NCI-H82 treated with DMSO at 0.1 percent for 48 hours (cell line): ENCODE measurements at regions not wholly inside any gene's neighbourhood (a gene's known extent, or its start where the extent isn't known, plus 50 kb on each side); places are given as distances from the start of the nearest gene placed in this dataset.

Experiments
- DNase-seq: peaks from one replicate; lab custom pipeline; 2025; ENCODE audit not compliant: unreplicated experiment; lab: John Stamatoyannopoulos, UW

DNA sequence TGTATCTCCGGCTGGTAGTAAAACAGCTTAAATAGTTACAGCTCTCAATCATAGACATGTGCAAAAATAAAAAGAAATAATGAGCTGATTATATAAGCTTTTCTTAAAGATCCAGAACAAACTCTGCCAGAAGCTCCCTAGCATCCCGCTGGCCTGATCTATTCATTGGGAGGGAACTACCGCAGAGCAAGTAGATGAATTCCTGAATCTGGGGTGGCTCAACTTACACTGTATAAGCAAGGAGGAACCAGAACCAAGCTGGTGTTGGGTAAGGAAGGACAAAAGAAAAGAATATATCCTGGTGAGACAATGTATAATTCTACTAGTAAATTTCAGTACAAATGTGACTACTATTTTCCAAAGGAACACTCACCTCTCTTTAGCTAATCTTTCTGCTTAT, 1122.2 kb downstream of the OLFM4 start:
- no peak for DNase-seq

DNA sequence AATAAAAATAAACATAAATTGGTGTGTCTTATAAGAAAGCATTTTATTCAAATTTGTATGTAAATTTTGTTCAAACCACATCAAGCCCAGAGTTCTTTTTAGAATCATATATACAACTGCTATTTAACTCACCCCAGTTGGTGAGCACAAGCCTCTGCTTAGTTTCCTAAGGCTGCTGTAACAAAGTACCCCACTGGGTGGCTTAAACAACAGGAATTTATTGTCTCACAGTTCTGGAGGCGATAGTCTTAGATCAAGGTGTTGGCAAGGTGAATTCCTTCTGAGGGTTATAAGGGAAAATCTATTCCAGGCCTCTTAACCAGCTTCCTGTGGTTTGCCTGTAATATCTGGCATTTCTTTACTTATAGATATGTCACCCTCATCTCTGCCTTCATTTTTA, 1133.5 kb downstream of the OLFM4 start:
- no peak for DNase-seq

DNA sequence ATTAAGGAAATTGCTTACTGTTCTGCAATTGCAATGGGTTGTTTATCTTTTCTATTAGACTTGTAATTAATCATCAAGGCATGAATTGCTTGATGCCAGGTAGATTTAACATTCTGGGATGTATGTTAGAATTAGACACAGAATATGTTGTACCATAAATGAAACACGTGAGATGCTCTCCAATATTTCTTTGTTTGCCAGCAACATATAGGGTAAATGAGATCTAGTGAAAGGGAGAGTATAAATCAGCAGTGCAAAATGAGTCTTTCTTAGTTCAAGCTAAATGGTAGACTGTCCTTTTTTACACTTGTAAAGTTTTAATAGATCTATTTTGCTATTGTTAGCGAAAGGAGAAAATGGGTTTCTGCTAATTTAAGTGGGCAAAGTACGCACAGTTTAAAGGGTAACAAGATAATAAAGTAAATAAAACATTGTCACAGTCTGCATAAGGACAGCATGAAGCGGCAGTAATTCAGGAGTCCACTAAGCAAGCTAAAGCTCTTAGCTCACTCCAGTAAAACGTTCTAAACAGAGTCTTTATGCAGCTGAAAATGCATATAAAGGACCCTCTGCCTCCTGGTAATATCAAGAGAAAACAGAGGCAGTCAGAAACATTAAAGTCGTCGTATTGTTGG, 1137.1 kb downstream of the OLFM4 start:
- no peak for DNase-seq

DNA sequence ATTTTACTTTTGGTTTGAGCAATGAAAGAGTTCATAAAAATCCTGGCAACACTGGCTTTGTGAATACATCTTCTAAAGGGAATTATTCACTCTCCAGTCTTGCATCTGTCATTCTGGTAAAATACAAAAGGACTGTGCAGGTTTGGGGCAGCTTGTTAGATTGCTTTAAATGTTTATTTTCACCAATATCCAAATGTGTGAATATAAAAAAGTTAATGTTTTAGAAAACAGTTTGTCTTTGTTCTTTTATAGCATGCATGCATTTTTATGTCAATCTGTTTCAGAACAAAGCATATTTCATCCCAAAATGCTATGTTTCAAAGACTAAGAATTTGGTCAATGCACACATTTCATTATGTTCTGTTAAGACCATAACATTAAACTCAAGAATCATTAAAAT, 1145.4 kb downstream of the OLFM4 start:
- no peak for DNase-seq

DNA sequence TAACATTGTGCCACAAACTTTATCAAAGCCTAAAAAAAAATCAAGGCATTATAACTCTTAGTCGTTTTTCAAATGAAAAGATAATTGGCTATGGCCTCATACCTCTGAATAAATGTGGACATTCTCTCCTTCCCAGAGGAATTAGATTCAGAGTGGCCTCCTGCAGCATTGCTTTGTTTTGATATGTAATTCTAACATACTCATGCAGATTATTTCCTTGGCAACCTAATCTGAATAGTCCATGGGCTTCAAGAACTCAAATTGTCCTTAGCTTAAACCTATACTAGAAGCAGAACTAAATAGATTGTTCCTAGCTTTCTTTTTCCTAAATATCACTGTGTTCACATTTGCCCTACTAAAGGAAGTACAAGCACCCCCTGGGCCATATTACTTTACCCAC, 1146.9 kb downstream of the OLFM4 start:
- DNase-seq = no peak

DNA sequence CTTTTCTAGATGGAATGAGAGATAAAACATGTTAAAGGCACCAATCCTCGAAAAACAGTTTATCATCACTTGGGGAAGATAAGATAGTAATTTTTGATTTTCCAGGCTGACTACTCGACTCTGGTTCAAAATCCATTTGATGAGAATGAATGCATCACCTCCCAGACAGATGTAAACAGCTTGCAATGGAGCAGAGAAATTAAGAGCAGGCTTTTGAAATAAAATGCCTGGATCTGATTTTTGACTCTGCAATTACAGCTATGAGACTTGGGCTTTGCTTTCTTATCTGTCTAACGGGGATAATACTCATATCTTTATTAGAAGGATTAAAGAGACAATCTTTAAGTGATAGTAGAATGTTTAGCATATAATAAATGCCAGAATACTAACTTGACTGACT, 1148.9 kb downstream of the OLFM4 start:
- DNase-seq = no peak

DNA sequence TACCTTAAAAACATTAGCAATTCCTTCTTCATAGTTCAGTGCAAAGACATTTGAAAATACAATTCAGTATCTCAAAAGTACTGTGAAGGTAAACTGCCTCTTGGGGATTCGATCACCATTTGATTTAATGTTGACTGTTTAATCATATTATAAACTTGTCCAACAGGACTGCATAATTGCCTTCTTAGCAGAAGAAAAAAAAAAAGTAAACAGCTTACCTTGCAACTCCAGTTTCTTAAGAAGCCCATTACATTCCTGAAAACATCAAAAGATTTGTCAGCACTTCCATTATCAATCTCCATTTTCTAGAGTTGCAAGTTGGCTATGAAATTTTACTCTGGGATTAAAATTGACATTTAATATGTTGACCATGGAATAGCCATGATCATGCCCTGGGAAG, 1154.6 kb downstream of the OLFM4 start:
- DNase-seq = peak; percentile 56

DNA sequence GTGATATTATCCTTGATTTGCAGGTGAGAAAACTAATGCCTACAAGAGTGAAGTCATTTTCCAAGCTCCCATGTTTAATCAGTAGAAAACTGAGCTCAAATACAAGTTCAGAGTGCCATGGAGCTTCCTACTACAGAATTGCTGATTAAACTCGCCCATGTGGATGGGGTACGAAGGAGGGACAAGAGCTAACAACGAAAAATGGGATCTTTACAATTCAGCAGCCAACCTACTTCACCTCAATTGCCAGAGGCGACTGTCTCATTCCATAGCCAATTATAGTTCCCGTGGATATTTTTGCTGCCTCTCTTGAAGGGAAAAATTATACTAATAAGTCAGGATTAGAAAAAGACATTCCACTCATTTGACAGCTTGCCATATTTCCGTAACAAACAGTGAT, 1155.1 kb downstream of the OLFM4 start:
- no peak for DNase-seq

DNA sequence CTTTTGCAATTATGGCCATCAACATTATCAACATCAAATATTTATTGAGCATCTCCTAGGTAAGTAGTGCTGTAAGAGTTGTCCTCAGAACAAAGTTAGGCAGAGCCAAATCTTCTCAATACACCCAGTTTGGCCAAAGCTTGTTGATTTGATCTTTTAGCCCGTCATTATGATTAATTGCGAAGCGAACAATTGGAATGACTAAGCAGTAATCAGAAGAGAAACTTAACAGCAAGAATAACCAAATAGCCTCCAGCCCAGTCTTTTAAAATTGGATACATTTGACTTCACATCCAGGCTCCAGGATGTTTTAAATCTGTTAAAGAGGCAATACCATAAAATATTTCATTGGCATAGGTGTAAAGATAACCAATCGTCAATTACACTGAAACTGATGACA, 1156.0 kb downstream of the OLFM4 start:
- DNase-seq = no peak

DNA sequence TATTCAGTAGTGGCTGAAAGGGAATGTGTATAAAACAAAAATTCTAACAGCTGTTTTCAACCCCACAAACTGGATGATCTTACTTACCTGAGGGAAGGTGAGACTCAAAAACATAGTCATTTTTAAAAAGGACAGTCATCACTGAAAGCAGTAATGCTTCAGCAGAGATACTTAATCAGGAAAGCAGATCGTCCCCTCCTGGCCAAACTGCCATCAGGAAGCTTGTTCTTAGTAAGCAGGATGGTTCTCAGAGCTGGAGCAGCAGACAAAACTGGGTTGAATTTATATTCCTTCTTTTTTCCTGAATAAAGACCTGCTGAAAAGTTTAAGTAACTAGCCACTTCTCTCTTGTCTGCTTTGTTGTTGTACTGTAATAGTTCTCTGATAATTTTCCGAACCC, 1156.5 kb downstream of the OLFM4 start:
- DNase-seq = peak; percentile 81

DNA sequence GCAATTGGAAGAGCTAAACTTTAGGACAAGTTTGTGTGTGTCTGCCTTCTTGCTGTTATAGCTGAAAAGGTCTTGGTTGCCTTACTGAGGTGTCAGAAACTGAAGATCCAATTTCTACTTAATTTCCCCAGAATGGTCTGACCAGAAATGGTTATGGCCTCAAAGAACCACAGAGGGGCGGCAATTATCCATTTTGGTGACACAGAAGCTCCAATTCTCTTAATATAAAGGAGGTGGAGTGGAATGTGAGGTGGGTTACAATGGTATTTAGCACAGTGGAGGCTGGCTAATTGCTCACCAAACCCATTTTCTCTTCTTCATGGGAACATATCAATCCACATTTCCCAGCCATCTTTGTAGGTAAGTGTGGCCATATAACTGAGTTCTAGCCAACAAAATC, 1157.2 kb downstream of the OLFM4 start:
- DNase-seq = no peak

DNA sequence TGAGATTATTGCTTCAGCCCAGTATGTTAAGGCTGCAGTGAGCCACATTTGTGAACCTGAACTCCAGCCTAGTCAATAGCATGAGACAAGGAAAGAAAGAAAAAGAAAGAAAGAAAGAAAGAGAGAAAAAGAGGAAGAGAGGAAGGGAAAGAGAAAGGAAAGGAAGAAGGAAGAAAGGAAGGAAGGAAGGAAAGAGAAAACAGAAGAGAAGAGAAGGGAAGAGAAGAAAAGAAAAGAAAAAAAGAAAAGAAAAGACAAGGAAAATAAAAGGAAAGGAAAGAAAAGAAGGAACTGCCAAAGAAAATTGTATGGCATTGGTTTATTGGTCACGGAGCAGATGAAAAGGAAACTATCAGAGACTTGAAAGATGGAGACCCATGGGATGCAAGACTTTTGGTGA, 1158.8 kb downstream of the OLFM4 start:
- no peak for DNase-seq

DNA sequence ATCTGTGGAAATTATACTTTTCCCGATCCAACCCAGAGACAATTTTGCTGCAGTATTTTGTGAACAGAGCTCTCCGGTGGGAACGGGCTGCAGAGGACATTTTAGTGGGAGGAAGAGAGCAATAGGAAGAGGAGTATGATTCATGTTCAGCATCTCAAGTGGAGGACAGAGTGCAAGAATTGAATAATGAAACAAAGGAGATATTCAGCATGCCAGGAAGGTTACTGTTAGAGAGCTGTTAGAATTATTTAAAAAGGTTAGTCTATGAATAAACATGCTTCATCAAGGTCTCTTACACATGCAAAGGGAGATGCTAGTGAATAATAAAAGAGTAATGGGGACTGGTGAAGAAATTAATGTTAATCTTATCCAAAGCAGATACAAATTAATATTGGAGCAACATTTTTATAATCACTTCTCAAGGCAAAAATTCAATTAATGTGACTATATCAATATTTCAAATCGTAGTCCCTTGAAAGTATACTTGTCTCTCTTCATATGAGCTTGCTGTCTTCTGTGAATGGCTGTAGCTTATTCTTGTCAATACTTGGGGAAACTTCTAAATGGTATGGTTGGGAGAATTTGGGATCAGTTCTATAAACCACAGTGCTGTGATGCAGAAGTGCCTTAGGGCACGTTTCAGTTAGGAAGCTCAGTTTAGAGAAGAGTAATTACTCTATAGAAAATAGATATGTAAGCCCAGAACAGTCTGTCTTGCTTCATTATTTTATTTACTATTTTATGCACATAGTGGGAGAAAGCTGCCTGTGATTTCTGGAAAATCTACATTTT, 1165.8 kb downstream of the OLFM4 start:
- no peak for DNase-seq

DNA sequence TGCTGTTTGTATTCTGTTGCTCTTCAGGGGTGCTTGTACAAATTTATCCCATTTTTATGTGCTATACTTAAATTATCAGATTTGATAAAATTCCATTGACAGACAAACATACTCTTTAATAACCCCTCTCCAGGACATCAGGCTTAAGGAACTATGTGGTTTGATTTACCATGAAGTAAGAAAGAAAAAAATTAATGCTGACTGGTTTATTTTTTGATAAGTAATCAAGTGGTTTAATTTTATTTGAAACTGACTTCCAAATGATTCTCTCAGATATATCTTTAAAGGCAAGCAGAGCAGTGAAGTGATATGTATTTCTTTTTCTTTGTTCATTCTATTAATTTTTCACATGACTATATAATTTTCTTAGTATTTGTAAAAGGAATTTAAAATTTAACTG, 1168.1 kb downstream of the OLFM4 start:
- DNase-seq = no peak

DNA sequence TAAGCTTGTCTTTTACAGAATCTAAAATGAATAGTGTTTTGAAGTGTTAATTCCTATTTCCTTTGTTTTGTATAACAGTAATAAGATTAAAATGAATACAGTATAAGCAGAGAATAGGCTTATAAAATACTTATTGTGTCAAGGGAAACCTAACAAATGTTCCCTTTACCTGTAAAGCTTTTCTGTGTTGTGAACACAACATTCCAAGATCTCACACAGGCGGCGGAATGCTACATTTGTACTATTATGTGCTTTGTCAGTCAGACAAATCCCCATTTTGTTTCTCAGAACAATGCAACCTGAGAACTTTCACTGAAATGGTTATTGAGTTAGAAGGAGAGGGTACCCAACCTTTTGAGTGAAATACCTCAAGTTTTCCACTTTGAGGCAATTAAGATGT, 1170.3 kb downstream of the OLFM4 start:
- DNase-seq = no peak

DNA sequence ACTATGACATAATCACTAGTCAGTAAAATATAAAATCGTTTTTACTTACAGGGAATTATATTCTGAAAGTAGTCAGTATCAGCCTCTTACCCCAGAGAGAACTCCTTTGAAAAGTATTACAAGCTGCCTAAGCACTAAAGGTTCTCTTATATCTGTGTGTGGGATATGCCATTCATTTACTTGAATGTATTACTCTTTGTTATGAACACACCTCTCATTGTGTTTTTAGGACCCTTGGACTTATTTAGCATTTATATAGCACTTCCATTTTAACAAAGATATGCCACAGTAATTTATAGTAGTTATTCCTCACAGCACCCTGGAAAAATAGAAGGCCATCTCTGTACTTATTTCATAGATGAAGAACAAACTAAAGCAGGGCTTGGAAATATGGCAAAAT, 1178.0 kb downstream of the OLFM4 start:
- no peak for DNase-seq

DNA sequence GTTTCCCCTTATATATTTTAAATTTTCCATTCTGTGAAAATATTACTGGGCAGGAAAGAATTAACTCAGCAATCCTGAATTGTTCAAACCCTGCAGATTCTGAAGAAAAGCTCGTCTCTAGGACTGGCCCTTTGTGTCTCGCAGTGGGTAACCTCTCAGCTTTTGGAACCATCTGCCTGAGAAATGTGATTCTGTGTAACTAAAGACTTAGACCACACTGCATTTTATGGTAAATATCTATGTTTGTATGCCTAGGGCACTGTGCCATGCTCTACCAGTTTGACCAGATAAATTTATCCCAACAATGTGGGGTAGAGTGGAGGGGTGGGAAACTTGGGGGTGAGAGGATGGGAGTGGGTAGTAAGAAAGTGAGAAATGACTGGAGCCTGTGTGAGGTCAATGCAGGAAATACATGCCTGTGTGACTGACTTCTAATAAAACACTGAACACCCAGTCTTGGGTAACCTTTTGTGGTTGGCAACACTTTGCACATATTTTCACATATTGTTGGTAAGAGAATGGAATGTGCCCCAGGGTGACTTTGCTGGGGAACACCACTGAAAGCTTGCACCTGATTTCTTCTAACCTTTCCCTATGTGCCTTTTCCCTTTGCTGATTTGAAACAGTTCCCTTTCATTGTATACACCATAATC, 1181.9 kb downstream of the OLFM4 start:
- DNase-seq = no peak

DNA sequence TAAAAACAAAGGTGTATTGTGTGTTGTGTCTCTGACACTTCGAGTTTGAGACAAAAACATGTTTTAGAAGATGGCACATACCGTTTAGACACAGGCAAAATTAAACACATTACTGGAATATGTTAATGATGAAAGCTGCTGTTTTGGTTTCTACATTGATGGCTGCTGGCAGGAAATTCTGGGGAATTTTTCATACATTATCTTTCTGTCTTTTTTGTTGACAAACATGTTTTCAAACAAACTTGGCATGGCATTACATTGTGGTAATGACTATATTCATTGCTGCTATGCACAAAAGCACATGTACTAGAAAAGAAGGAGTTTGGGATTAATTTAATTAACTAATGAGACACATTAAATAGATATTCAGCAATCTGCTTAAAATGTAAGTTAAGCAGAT, 1187.6 kb downstream of the OLFM4 start:
- no peak for DNase-seq

DNA sequence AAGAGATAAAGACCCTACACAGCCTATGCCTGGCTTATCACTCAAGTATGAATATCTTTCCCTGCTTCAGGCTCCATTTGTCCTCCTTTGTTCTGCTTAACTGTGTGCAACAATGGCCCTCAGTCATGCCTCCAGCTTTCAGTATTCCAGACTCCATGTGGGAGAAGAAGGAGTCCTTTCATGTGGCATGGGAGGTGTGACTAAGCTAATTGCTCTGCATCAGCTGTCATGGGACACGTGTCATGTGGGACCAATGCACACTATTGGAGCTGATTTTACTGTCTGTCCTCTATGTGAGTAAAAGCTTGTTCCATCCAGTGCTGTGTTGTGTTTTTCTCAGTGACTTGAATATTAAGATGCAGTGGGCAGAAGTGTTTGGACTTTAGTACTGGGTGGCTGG, 1198.3 kb downstream of the OLFM4 start:
- no peak for DNase-seq

DNA sequence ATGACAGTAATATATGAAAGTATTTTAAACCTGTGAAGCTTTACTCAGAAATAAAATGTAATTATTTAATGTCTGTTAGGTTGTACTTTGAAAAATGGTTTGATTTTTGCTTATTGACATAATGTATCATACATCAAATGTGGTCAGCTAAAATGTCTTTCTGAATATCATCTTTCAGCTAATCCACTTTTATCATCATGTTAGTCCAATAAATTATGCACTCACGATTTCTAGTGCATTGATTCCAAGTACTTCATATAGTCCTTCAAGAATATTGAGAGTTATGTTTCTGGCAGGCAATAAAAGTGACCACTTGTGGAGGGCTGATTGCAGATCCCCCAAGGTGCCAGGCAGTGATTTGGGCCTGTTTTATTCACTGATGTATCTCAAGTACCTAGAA, 1204.1 kb downstream of the OLFM4 start:
- no peak for DNase-seq

DNA sequence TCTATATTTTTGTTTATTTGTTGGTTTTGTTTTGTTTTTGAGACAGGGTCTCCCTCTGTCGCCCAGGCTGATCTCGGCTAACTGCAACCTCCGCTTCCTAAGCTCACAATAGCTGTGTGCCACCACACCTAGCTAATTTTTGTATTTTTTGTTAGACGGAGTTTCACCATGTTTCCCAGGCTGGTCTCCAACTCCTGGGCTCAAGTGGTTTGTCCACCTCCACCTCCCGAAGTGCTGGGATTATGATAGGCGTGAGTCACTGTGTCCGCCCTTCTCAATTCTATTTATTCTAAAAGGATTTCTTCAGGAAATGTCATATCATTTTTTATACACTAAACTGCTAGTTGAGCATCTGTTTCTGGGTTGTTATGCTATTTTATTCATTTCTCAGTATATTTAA, 1206.0 kb downstream of the OLFM4 start:
- no peak for DNase-seq

DNA sequence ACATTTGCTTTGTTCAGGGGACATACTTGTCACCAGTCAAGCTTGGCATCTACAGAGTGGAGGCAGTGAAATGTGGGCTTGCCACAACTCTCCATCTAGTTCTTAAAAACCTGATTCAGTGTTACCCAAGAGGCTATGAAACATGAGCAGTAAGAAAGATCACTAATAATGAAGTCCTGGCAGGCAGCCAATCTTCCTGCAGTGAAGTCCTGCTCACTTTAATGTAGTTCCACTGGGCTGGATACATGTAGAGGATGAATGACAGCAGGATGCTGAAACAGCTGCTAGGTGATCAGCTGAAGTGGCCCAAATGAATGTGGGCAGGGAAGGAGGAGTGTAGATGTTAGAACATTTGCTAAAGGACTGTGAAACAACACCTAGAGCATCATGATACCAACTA, 1213.1 kb downstream of the OLFM4 start:
- DNase-seq = peak; percentile 47
